ENCODE measurements at regions not wholly inside any gene's neighbourhood (a gene's known extent, or its start where the extent isn't known, plus 50 kb on each side); places are given as distances from the start of the nearest gene placed in this dataset.
A peak's percentile ranks its signal among the peaks of the same experiment; 100 is the strongest.

DNA sequence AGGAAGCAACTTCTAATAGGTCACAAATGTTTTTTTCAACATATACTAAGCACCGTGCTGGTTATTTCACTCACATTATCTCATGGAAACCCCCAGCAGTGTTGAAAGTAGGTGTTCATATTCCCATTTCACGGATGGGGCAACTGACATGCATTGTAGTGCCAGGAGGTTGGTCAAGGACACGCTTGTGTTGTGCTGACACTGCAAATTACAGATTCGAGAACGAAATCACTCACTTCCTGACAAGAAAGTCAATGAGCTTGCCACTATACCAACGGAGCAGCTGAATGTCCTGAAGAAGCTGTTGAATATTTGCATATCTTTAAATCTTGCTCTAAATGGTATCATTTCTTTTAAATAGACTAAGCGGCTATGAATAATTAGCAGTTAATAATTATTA lies 378.0 kb upstream of the C16orf82 start:
- Histone ChIP-seq H3K36me3 (no peaks in the 10 kb centered on the region), H4K20me1 (no peaks in the 10 kb centered on the region), H3K9ac (no peak overlapping the region), H3K27me3 (no peaks in the 10 kb centered on the region), H3K4me1 (peaks cover 5% of the 10 kb centered on the region; the same call in 1 of the 2 replicates), H3K4me3 (no peak overlapping the region), H3K27ac (no peak overlapping the region), H3K9me3 (no peaks in the 10 kb centered on the region), H3K4me2 (no peak overlapping the region)
- no peak for TF ChIP-seq Cebpa-rat (IDR thresholded peaks at IDR 0.05)

- no peak overlapping the region for H3K9ac ChIP-seq
- H3K36me3 ChIP-seq = no peaks in the 10 kb centered on the region
- H3K27me3 ChIP-seq = no peaks in the 10 kb centered on the region
- H4K20me1 ChIP-seq = no peaks in the 10 kb centered on the region
- TF ChIP-seq Cebpa-rat (IDR thresholded peaks at IDR 0.05) = no peak
- no peaks in the 10 kb centered on the region for H3K9me3 ChIP-seq
- no peaks in the 10 kb centered on the region for H3K4me1 ChIP-seq
- H3K4me2 ChIP-seq = no peak overlapping the region
- H3K27ac ChIP-seq = no peak overlapping the region
- H3K4me3 ChIP-seq = no peak overlapping the region
Observed at GRCh38 chr16:26692658-26693057, 374.1 kb upstream of the C16orf82 start.

GRCh38 chr16:26697807-26698206 lies 368.9 kb upstream of the C16orf82 start:
- Histone ChIP-seq H3K9me3 (peaks cover 9% of the 10 kb centered on the region), H3K4me3 (no peak overlapping the region), H3K36me3 (no peaks in the 10 kb centered on the region), H3K4me2 (no peak overlapping the region), H3K4me1 (peaks cover 18% of the 10 kb centered on the region), H3K27ac (no peak overlapping the region), H3K27me3 (no peaks in the 10 kb centered on the region), H4K20me1 (no peaks in the 10 kb centered on the region), H3K9ac (no peak overlapping the region)
- no peak for TF ChIP-seq Cebpa-rat (IDR thresholded peaks at IDR 0.05)

- no peak for TF ChIP-seq Cebpa-rat (IDR thresholded peaks at IDR 0.05)
- H3K36me3 ChIP-seq = no peaks in the 10 kb centered on the region
- no peaks in the 10 kb centered on the region for H3K27me3 ChIP-seq
- H3K4me1 ChIP-seq = peaks cover 28% of the 10 kb centered on the region
- H3K27ac ChIP-seq = no peak overlapping the region
- H3K4me2 ChIP-seq = no peak overlapping the region
- H3K4me3 ChIP-seq = no peak overlapping the region
- peaks cover 9% of the 10 kb centered on the region for H3K9me3 ChIP-seq
- H4K20me1 ChIP-seq = no peaks in the 10 kb centered on the region
- no peak overlapping the region for H3K9ac ChIP-seq
Observed at GRCh38 chr16:26700250-26700649, 366.5 kb upstream of the C16orf82 start.

GRCh38 chr16:26701243-26701886 lies 365.4 kb upstream of the C16orf82 start:
- peaks cover 40% of the 10 kb centered on the region for H3K4me1 ChIP-seq
- H3K9ac ChIP-seq = no peak overlapping the region
- no peak overlapping the region for H3K4me3 ChIP-seq
- H4K20me1 ChIP-seq = no peaks in the 10 kb centered on the region
- no peaks in the 10 kb centered on the region for H3K36me3 ChIP-seq
- peaks cover 9% of the 10 kb centered on the region for H3K9me3 ChIP-seq
- H3K27ac ChIP-seq = 0 out of 2 replicates have a peak overlapping the region, but pooled peaks have one; percentile 45
- TF ChIP-seq Cebpa-rat (IDR thresholded peaks at IDR 0.05) = peak; percentile 20; the same call in 1 of the 2 replicates
- no peaks in the 10 kb centered on the region for H3K27me3 ChIP-seq
- H3K4me2 ChIP-seq = peak overlapping the region; percentile 49

- H3K27me3 ChIP-seq = no peaks in the 10 kb centered on the region
- H3K9ac ChIP-seq = no peak overlapping the region; the same call in 1 of the 2 replicates
- H3K4me1 ChIP-seq = peaks cover 50% of the 10 kb centered on the region
- peak overlapping the region; percentile 76 for H3K4me2 ChIP-seq
- H3K4me3 ChIP-seq = no peak overlapping the region
- no peaks in the 10 kb centered on the region for H4K20me1 ChIP-seq
- no peaks in the 10 kb centered on the region; the same call in 1 of the 2 replicates for H3K9me3 ChIP-seq
- H3K27ac ChIP-seq = peak overlapping the region; percentile 68
- no peaks in the 10 kb centered on the region for H3K36me3 ChIP-seq
- no peak for TF ChIP-seq Cebpa-rat (IDR thresholded peaks at IDR 0.05)
Observed at GRCh38 chr16:26705346-26705745, 361.4 kb upstream of the C16orf82 start.

DNA sequence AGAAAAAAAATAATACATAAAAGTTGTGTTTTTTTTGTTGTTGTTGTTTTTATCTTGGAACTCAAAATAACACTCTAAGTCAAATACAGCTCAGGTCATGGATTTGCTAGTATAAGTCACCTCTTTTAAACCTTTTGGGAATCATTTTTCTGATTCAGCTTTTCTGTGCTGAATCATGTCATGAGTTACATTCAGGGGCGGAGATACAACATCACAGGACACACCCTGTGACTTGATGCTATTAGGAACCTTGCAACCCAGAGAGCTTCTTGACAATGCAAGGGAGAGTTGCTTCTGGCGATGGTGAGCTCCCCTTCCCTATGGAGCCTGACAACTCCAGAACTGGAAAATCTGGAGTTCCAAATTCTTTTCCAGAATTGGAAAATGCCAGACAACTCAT lies 358.3 kb upstream of the C16orf82 start:
- H3K4me1 ChIP-seq = peaks cover 38% of the 10 kb centered on the region
- H3K36me3 ChIP-seq = no peaks in the 10 kb centered on the region
- no peaks in the 10 kb centered on the region for H3K27me3 ChIP-seq
- no peaks in the 10 kb centered on the region for H3K9me3 ChIP-seq
- no peak for TF ChIP-seq Cebpa-rat (IDR thresholded peaks at IDR 0.05)
- no peak overlapping the region for H3K9ac ChIP-seq
- H3K27ac ChIP-seq = no peak overlapping the region
- no peak overlapping the region for H3K4me3 ChIP-seq
- no peak overlapping the region for H3K4me2 ChIP-seq
- no peaks in the 10 kb centered on the region for H4K20me1 ChIP-seq

- no peaks in the 10 kb centered on the region for H3K36me3 ChIP-seq
Observed at GRCh38 chr16:26709175-26709574, 357.6 kb upstream of the C16orf82 start.

GRCh38 chr16:26709754-26710153 lies 357.0 kb upstream of the C16orf82 start:
- Histone ChIP-seq H3K4me3 (no peak overlapping the region), H3K4me2 (peak overlapping the region; percentile 40; the same call in 1 of the 2 replicates), H3K9ac (no peak overlapping the region), H3K36me3 (no peaks in the 10 kb centered on the region), H4K20me1 (no peaks in the 10 kb centered on the region), H3K27me3 (no peaks in the 10 kb centered on the region), H3K9me3 (no peaks in the 10 kb centered on the region), H3K27ac (no peak overlapping the region), H3K4me1 (peaks cover 41% of the 10 kb centered on the region)
- no peak for TF ChIP-seq Cebpa-rat (IDR thresholded peaks at IDR 0.05)

More at GRCh38 chr16:26709175-26709574, 357.6 kb upstream of the C16orf82 start:
- no peaks in the 10 kb centered on the region for H3K9me3 ChIP-seq
- no peak overlapping the region for H3K9ac ChIP-seq
- H3K4me2 ChIP-seq = no peak overlapping the region
- no peak for TF ChIP-seq Cebpa-rat (IDR thresholded peaks at IDR 0.05)
- H3K27me3 ChIP-seq = no peaks in the 10 kb centered on the region
- no peak overlapping the region for H3K4me3 ChIP-seq
- no peaks in the 10 kb centered on the region for H4K20me1 ChIP-seq
- peaks cover 40% of the 10 kb centered on the region for H3K4me1 ChIP-seq
- no peak overlapping the region for H3K27ac ChIP-seq

GRCh38 chr16:26710450-26710849 lies 356.3 kb upstream of the C16orf82 start:
- Histone ChIP-seq H3K4me1 (peaks cover 40% of the 10 kb centered on the region), H3K4me2 (peak overlapping the region; percentile 40)

More at GRCh38 chr16:26710450-26710849, 356.3 kb upstream of the C16orf82 start:
- Histone ChIP-seq H4K20me1 (no peaks in the 10 kb centered on the region), H3K4me3 (no peak overlapping the region), H3K9me3 (no peaks in the 10 kb centered on the region), H3K36me3 (no peaks in the 10 kb centered on the region), H3K9ac (no peak overlapping the region), H3K27ac (peak overlapping the region; percentile 19), H3K27me3 (no peaks in the 10 kb centered on the region)
- TF ChIP-seq Cebpa-rat (IDR thresholded peaks at IDR 0.05) = no peak
